Astrocyte (in vitro differentiated cells and primary cell): ENCODE measurements at regions not wholly inside any gene's neighbourhood (a gene's known extent, or its start where the extent isn't known, plus 50 kb on each side); places are given as distances from the start of the nearest gene placed in this dataset.
"Not testable (repeated sequence)": the region's sequence is repeated elsewhere in the genome, so short reads cannot be mapped to it uniquely, and the experiment has no call there.

Experiments
- DNase-seq: peaks from one replicate; pipeline ENCODE4 v3.0.0-alpha.2; 2010; ENCODE audit warnings: low read depth
- FAIRE-seq: peaks from 2 replicates; lab custom pipeline; 2011; peaks lifted over from hg19 to GRCh38; lab: Jason Lieb, UNC
- H2AFZ ChIP-seq: 2 replicates; pipeline ENCODE4 v1.6.0; 2012; ENCODE audit warnings: low read depth, low read length, inconsistent platforms
- H3K27ac ChIP-seq: 2 replicates; pipeline ENCODE4 v1.5.1; 2011; ENCODE audit warnings: low read depth, low read length, inconsistent platforms
- H3K27me3 ChIP-seq: 2 replicates; pipeline ENCODE4 v1.6.0; 2011; ENCODE audit warnings: low read length, inconsistent platforms; ENCODE audit not compliant: insufficient read depth
- H3K36me3 ChIP-seq: 2 replicates; pipeline ENCODE4 v1.5.1; 2011; ENCODE audit warnings: low read length, inconsistent platforms; ENCODE audit not compliant: insufficient read depth
- H3K4me1 ChIP-seq: 2 replicates; pipeline ENCODE4 v1.5.1; 2011; ENCODE audit warnings: low read length, inconsistent platforms; ENCODE audit not compliant: insufficient read depth
- H3K4me2 ChIP-seq: 2 replicates; pipeline ENCODE4 v1.6.0; 2012; ENCODE audit warnings: low read length, inconsistent platforms
- H3K4me3 ChIP-seq: 2 replicates; pipeline ENCODE4 v1.5.1; 2011; ENCODE audit warnings: low read depth, mild to moderate bottlenecking, low read length, inconsistent platforms; ENCODE audit not compliant: insufficient read depth
- H3K79me2 ChIP-seq: 2 replicates; pipeline ENCODE4 v1.6.0; 2012; ENCODE audit warnings: mild to moderate bottlenecking, low read length, inconsistent platforms; ENCODE audit not compliant: insufficient read depth
- H3K9ac ChIP-seq: 2 replicates; pipeline ENCODE4 v1.6.0; 2012; ENCODE audit warnings: mild to moderate bottlenecking, low read length, inconsistent platforms
- H3K9me3 ChIP-seq: 2 replicates; pipeline ENCODE4 v1.5.1; 2012; ENCODE audit warnings: low read depth, mild to moderate bottlenecking, low read length, inconsistent platforms; ENCODE audit not compliant: insufficient read depth
- H4K20me1 ChIP-seq: 2 replicates; pipeline ENCODE4 v1.6.0; 2012; ENCODE audit warnings: low read length, inconsistent platforms; ENCODE audit not compliant: insufficient read depth
- H3K27ac Mint-ChIP-seq: one replicate; pipeline ENCODE4 v1.8.0; 2021; ENCODE audit warnings: mild to moderate bottlenecking, mixed read lengths; ENCODE audit not compliant: unreplicated experiment
- H3K27me3 Mint-ChIP-seq: one replicate; pipeline ENCODE4 v1.8.0; 2021; ENCODE audit warnings: low read depth, mixed read lengths; ENCODE audit not compliant: unreplicated experiment
- H3K36me3 Mint-ChIP-seq: one replicate; pipeline ENCODE4 v1.8.0; 2021; ENCODE audit warnings: low read depth, mixed read lengths; ENCODE audit not compliant: unreplicated experiment
- H3K4me1 Mint-ChIP-seq: one replicate; pipeline ENCODE4 v1.8.0; 2021; ENCODE audit warnings: low read depth, mixed read lengths; ENCODE audit not compliant: unreplicated experiment
- H3K4me3 Mint-ChIP-seq: one replicate; pipeline ENCODE4 v1.8.0; 2021; ENCODE audit warnings: mild to moderate bottlenecking, moderate library complexity, mixed read lengths; ENCODE audit not compliant: unreplicated experiment
- H3K9me3 Mint-ChIP-seq: one replicate; pipeline ENCODE4 v1.8.0; 2021; ENCODE audit warnings: mild to moderate bottlenecking, mixed read lengths; ENCODE audit not compliant: unreplicated experiment
- CTCF ChIP-seq: IDR thresholded peaks from 2 replicates; pipeline ENCODE4 v1.5.1; 2011; ENCODE audit warnings: low read depth, mild to moderate bottlenecking, inconsistent platforms, low read length, moderate library complexity; ENCODE audit not compliant: insufficient read depth
- EZH2 ChIP-seq: IDR thresholded peaks from 2 replicates; pipeline ENCODE4 v1.6.1; 2012; ENCODE audit warnings: mild to moderate bottlenecking, low read length, inconsistent platforms; ENCODE audit not compliant: insufficient read depth

GRCh38 chr9:85302938-85303756 lies 438.6 kb downstream of the AGTPBP1 start:
- H3K27ac ChIP-seq, result no peak overlapping the region
- Mint-ChIP-seq H3K27me3 (peaks cover 7% of the 10 kb centered on the region), H3K9me3 (peaks cover 4% of the 10 kb centered on the region), H3K36me3 (no peaks in the 10 kb centered on the region), H3K4me3 (no peak overlapping the region), H3K4me1 (peaks cover 3% of the 10 kb centered on the region), H3K27ac (peak overlapping the region; percentile 72)
- no peak for TF ChIP-seq CTCF
- no peaks in the 10 kb centered on the region for H3K36me3 ChIP-seq
- H3K9ac ChIP-seq, result no peak overlapping the region
- H4K20me1 ChIP-seq, result no peaks in the 10 kb centered on the region
- H2AFZ ChIP-seq, result no peak overlapping the region
- H3K4me1 ChIP-seq, result no peaks in the 10 kb centered on the region
- no peaks in the 10 kb centered on the region for H3K9me3 ChIP-seq
- no peak overlapping the region for H3K4me2 ChIP-seq
- FAIRE-seq (no peak), DNase-seq (no peak)
- H3K27me3 ChIP-seq, result no peaks in the 10 kb centered on the region
- H3K79me2 ChIP-seq, result no peaks in the 10 kb centered on the region
- no peak overlapping the region for H3K4me3 ChIP-seq

DNA sequence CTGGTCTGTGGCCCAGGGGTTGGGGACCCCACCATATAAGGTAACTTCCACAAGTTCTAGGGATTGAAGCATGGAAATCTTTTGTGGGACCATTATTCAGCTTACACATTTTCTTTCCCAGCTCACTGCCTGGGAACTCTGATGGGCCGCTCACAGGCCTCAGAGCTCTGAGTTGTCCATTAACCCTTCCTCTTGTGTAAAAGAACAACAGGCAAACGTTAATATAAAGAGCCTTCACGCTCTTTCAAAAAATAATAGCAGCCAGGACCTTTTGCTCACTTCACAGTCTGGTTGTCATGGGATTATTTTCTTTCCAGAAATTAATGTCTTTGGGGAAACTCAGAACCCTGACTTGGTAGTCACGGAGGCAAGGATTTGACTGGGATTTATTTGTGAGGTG lies 443.3 kb downstream of the AGTPBP1 start:
- FAIRE-seq (no peak), DNase-seq (no peak)
- H3K4me3 Mint-ChIP-seq, result no peak overlapping the region
- no peaks in the 10 kb centered on the region for H3K4me1 ChIP-seq
- H3K36me3 ChIP-seq, result no peaks in the 10 kb centered on the region
- TF ChIP-seq CTCF, result no peak
- no peak for TF ChIP-seq EZH2
- H3K27me3 Mint-ChIP-seq, result peaks cover 13% of the 10 kb centered on the region
- H3K79me2 ChIP-seq, result no peaks in the 10 kb centered on the region
- no peaks in the 10 kb centered on the region for H3K27me3 ChIP-seq
- peaks cover 3% of the 10 kb centered on the region for H3K4me1 Mint-ChIP-seq
- no peaks in the 10 kb centered on the region for H4K20me1 ChIP-seq
- H3K27ac ChIP-seq, result no peak overlapping the region
- H3K4me3 ChIP-seq, result no peak overlapping the region
- no peaks in the 10 kb centered on the region for H3K9me3 ChIP-seq
- H3K4me2 ChIP-seq, result no peak overlapping the region
- H3K36me3 Mint-ChIP-seq, result no peaks in the 10 kb centered on the region
- H3K9me3 Mint-ChIP-seq, result peaks cover 11% of the 10 kb centered on the region
- H3K27ac Mint-ChIP-seq, result no peak overlapping the region
- H3K9ac ChIP-seq, result no peak overlapping the region
- H2AFZ ChIP-seq, result no peak overlapping the region

DNA sequence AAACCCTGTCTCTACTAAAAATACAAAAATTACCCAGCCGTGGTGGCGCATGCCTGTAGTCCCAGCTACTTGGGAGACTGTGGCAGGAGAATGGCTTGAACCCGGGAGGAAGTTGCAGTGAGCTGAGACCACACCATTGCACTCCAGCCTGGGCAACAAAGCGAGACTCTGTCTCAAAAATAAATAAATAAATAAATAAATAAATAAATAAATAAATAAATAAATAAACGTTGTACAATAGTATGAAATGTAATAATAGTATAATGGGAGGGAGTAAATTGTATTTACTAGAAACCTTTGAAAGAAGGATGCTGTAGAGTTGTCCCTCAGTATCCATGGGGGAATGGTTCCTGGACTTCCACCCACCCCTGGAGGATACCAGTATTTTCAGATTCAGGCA lies 446.5 kb downstream of the AGTPBP1 start:
- not testable (repeated sequence) for H3K79me2 ChIP-seq, H3K4me1 ChIP-seq, H3K36me3 ChIP-seq, H3K4me2 ChIP-seq, H3K9me3 ChIP-seq, FAIRE-seq, H4K20me1 ChIP-seq, DNase-seq, H3K9ac ChIP-seq, H3K36me3 Mint-ChIP-seq, H3K27ac Mint-ChIP-seq, H3K4me3 ChIP-seq, H3K27me3 Mint-ChIP-seq, H2AFZ ChIP-seq, H3K27me3 ChIP-seq, H3K4me3 Mint-ChIP-seq, H3K4me1 Mint-ChIP-seq, H3K27ac ChIP-seq
- peaks cover 11% of the 10 kb centered on the region for H3K9me3 Mint-ChIP-seq
